Activated CD4-positive, alpha-beta T cell treated with anti-CD3 and anti-CD28 coated beads for 48 hours (primary cell): ENCODE measurements at regions not wholly inside any gene's neighbourhood (a gene's known extent, or its start where the extent isn't known, plus 50 kb on each side); places are given as distances from the start of the nearest gene placed in this dataset.
"Not testable (repeated sequence)": the region's sequence is repeated elsewhere in the genome, so short reads cannot be mapped to it uniquely, and the experiment has no call there.

Experiments used
- DNase-seq: peaks from one replicate; pipeline ENCODE4 v3.0.0-alpha.2; 2020

- DNase-seq: no peak
These were observed 616.9 kb upstream of the GHITM start for GRCh38 chr10:83522456-83522855.

DNA sequence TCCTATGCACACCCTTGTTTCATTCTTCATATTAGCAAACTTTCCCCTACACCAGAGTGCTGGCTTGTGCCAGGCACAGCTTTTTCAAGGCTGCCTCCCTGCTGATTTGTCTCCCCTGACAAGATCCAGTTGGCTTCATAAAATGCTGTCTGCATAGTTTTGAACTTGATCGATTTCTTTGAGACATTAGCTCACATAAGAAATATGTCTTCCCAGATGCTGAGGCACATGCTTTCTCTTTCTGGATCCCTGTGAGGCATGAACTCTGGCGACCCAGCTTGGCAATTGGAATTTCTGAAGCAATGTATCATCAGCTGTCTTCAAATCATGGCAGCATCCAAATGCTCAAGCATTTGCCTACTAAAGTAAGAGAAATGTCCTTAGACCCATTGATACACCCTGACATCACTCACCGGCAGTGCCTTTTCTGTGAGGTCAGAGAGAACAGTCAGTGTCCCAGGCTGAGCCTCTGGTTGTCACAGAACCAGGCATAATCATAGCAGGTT, 616.4 kb upstream of the GHITM start:
- DNase-seq: no peak

DNA sequence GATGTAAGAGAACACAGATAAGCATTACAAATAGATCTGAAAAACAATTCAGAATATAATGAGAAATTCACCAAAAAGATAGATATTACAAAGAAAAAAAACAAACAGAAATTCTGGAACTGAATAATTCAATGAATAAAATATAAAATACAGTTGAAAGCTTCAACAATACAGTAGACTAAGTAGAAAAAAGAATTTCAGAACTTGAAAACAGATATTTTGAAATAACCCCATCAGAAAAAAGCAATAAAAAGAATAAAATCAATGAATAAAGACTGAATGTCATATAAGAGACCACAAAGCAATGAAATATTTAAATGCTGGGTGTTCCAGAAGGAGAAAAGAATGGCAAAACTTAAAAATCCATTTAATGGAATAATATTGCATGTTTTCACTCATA, 611.4 kb upstream of the GHITM start:
- DNase-seq: no peak

DNA sequence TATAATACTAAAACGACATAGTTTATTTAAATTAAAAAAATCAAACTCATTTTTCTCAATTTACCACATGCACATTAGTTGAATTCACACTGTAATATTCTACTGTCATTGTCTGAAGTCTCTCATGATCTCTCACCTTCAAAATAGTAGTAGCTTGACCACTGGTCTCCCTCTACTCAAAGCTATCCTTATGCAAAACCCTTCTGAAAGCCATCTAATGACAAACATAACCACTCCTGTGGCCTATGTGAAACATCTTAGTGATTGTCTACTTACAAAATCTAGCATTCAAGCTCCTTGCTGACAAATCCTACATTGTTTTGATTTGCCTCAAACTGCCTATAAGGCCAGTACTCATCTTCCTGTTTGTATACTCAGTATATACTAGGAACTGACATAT, 606.0 kb upstream of the GHITM start:
- no peak for DNase-seq

DNA sequence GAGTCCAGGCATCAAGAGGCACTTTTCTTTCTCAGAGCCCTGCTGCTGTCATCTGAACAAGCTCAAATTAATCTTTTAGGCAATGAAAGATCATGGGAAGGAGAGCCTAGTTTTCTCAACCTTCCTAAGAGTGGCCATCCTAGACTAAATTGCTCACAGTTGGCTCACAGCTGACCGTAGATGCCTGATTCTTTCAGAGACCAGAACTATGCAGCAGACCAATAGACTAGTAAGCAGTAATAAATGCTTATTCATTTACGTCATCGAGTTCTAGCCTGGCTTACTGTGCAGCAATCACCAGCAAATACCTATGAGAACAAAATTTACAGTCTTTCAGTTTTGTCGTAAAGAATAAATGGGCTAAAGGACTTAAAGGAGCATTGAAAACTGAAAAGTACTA, 602.9 kb upstream of the GHITM start:
- DNase-seq: no peak

DNA sequence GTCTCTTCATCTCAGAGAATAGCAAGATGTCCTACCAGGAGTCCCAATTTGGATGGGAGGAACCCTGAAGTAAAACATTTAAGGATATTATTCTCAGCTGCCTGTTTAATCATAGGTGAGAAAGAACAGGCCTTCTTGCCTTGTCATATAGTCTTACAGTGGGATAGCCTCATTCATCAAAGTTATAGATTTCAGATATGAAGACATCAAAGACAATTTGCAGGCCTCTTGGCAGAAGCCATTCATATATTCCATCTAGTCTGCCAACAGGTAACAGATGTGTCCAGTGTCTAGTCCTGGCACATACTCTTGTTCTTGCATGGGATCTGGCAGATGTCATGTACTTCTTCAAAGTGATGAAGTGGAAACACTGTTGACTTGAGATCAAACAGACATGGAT, 601.3 kb upstream of the GHITM start:
- DNase-seq: no peak

- no peak for DNase-seq
These were observed 599.6 kb upstream of the GHITM start for GRCh38 chr10:83539528-83540308.

GRCh38 chr10:83541046-83541445, 598.3 kb upstream of the GHITM start:
- no peak for DNase-seq

GRCh38 chr10:83542774-83543411, 596.4 kb upstream of the GHITM start:
- DNase-seq: no peak

GRCh38 chr10:83543691-83544462, 595.4 kb upstream of the GHITM start:
- DNase-seq: no peak

- DNase-seq: no peak
These were observed 593.4 kb upstream of the GHITM start for GRCh38 chr10:83545901-83546391.

DNA sequence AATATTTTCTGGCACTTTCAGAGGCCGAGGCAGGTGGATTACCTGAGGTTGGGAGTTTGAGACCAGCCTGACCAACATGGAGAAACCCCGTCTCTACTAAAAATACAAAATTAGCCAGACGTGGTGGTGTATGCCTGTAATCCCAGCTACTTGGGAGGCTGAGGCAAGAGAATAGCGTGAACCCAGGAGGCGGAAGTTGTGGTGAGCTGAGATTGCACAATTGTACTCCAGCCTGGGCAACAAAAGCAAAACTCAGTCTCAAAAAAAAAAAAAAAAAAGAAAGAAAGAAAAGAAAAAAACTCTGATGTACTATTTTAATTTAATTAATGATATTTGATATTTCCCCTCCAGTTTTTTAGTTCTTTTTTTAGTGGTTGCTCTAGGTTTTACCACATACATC, 588.1 kb upstream of the GHITM start:
- DNase-seq: not testable (repeated sequence)

DNA sequence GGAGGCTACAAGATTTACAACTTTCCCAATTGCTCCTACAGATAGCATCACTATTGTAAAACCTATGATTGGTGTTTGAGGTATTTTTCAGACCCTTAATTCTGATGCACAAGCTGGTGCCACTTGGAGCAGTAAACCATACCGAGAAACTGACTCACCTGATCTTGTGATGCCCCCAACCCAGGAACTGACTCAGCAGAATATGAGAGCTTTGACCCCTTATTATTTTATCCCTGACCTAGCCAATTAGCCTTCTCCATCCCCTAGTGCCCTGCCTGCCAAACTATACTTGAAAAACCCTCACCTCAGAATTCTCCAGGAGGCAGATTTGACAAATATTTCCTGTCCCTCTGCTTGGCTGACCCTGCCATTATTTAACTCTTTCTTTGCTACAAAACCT, 585.9 kb upstream of the GHITM start:
- no peak for DNase-seq

- DNase-seq: no peak
These were observed 584.0 kb upstream of the GHITM start for GRCh38 chr10:83555264-83555663.

- DNase-seq: no peak
These were observed 576.9 kb upstream of the GHITM start for GRCh38 chr10:83562381-83562780.

DNA sequence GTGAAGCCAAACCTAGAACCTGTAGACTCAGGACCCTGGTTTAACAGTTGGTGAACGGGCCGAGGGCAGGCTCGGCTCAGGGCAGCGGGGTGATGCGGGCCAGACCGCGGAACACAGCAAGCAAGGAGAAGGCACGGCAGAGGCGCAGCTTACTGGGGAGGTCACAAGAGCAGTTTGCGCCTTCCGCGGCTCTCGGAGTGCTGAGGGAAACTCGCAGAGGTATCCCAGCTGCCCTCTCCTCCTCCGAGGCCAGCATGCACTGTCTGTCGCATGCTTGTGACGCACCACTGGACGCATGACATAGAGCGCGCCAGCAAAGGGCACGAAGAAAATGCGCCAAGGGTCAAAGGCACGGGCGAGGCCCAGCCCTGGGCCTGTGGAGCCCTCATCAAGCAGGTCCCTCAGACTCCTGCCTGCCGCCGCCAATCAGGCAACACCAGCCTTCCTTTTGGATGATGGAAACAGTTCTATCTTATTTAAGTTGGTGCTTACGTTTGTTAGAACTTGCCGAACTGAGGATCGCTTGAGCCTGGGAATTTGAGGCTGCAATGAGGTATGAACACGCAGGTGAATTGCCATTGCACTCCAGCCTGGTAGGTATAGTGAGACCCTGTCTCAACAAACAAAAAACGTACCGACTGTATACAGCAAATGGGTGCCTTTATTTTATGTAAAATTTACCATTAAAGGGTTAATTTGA, 574.3 kb upstream of the GHITM start:
- DNase-seq: no peak

- DNase-seq: no peak
These were observed 567.3 kb upstream of the GHITM start for GRCh38 chr10:83572036-83572435.

DNA sequence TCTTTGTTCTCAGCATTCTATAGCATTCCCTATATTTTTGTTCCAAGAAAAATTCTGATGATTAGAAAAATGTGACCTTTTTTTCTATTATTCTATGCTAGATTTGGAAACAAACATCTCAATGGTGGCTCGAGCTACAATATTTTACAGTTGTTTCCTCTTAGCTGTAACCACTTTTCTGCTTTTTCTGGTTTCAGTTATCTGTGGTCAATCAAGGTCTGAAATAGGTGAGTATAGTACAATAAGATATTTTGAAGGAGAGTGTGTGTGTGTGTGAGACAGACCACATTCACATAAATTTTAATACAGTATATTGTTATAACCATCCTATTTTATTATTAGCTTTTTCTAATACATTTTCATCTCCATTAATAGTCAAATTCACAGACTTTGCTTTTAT, 564.5 kb upstream of the GHITM start:
- no peak for DNase-seq

DNA sequence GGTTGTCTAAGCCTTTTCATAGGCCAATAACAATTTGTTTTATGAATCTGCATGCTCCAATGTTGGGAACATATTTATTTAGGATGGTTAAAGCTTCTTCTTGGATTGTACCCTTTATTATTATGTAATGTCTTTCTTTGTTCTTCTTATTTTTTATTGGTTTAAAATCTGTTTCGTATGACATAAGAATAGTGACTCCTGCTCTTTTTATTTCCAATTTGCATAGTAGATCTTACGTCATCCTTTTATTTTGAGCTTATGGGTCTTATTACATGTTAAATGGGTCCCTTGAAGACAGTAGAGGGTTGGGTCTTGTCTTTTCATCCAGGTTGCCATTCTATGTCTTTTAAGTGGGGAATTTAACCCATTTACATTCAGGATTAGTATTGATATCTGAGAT, 561.9 kb upstream of the GHITM start:
- DNase-seq: no peak

DNA sequence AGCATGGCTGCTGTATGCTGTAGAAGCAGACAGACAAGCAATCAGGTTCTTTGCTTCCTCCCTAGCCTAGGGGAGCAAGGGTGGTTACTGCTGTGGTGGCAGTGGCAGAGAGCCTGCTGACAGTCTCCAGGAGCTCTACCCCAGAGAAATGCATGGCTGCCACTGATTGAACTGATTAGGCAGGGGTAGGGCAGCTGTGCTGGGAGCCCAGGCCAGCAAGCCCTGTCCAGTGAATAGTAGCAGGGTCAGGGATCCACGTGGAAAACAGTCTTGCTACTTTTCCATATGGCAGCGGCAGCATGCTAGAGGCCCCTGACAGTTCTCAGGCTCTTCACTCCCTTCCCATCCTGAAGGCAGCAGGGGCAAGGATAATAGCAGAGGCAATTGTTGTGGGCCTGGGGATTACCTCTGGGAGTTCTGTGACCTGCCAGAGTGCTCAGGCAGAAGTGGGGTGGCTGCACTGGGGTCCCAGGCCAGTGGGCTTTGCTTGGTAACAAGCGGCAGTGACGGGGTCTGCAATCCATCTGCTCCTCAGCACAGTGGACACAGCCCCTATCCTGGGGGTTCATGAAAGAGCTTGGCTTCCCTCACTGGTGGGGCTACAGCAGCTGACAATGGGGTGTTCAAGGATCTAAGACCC, 558.8 kb upstream of the GHITM start:
- DNase-seq: no peak

GRCh38 chr10:83582407-83583095, 556.8 kb upstream of the GHITM start:
- no peak for DNase-seq

DNA sequence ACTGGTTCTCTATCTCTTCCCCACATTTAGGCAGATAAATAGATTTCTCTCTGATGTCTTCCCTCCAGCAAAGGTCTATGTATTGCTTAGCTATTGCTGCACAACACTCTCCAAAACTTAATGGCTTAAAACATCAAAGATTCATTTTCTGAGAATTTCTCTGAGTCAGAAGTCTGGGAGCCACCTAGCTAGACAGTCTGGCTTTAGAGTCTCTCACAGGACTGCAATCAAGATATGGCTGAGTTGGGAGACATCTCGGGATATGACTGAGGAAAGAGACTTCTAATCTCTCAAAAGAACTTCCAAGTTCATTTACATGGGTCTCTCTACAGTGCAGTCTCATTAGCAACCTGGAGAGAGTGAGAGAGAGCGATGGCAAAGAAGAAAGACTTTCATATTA, 553.6 kb upstream of the GHITM start:
- no peak for DNase-seq
